ENCODE measurements at regions not wholly inside any gene's neighbourhood (a gene's known extent, or its start where the extent isn't known, plus 50 kb on each side); places are given as distances from the start of the nearest gene placed in this dataset.

DNA sequence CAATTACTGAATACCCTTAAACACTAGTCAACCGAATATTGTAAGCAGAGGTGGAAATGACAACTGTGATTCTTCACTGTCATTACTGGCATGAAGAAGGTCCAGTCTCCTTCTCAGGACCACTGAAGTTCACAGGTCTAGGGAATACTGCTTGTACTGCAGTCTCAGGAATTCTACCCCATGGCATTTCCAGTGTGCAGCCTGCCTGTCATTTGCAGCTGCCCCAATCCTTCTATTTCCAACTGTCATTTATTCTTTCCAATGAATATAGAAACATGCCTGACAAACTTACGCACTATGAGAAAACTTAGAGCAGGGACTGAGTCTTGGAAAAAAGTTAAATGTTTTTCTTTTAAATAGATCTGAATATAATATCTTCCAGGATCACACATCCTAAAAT is 308.0 kb upstream of the THBS1 start:
- TF ChIP-seq POLR2A (IDR thresholded peaks at IDR 0.05; ENCODE audit: control extremely low read depth in 1 of 2, low read depth in 2 of 2, low read length in 2 of 2) (no peak), RAD21 (IDR thresholded peaks at IDR 0.05 in 1 of 2, conservative IDR thresholded peaks at IDR 0.05 in 1 of 2; ENCODE audit: low read depth in 2 of 2, low read length in 2 of 2) (no peak), ASH2L (IDR thresholded peaks at IDR 0.05; ENCODE audit: low read length) (no peak), ATF2 (IDR thresholded peaks at IDR 0.05; ENCODE audit: low read length) (no peak), CBX5 (IDR thresholded peaks at IDR 0.05; ENCODE audit: low read depth, low read length) (no peak), RXRA (IDR thresholded peaks at IDR 0.05; ENCODE audit: insufficient read depth, low read depth, low read length) (no peak)
- no peaks in the 10 kb centered on the region for H3K9me3 ChIP-seq (ENCODE audit: insufficient read depth in 2 of 2, low read depth in 1 of 2, low read length in 1 of 2)
- no peak overlapping the region for H3K56ac ChIP-seq (replicated peaks; ENCODE audit: insufficient read length, low read depth, low read length)
- H2BK120ac ChIP-seq (replicated peaks; ENCODE audit: low read depth, low read length): no peak overlapping the region
- no peak overlapping the region for H2BK12ac ChIP-seq (ENCODE audit: low read depth, low read length)
- H4K20me1 ChIP-seq (replicated peaks in 1 of 2; ENCODE audit: control insufficient read depth in 1 of 2, insufficient read depth in 2 of 2, low read length in 2 of 2): no peaks in the 10 kb centered on the region
- no peak overlapping the region for H4K8ac ChIP-seq (ENCODE audit: extremely low read depth, insufficient read depth, low read length)
- no peak overlapping the region for H3K4me3 ChIP-seq (ENCODE audit: extremely low read depth in 1 of 4, insufficient read depth in 2 of 4, low read depth in 3 of 4, low read length in 4 of 4)
- no peak overlapping the region for H3K18ac ChIP-seq (ENCODE audit: extremely low read depth, low read length)
- 85% methylated on average over 2 of the region's 2 CpGs; no CpG with 5 or more reads in 1 of the 2 experiments for WGBS, 2 experiments (ENCODE audit: extremely low coverage in 1 of 2, insufficient coverage in 1 of 2, insufficient read length in 1 of 2, insufficient replicate concordance in 2 of 2, low coverage in 1 of 2, low lambda C conversion rate in 2 of 2, missing lambda C conversion rate in 1 of 2)
- no peak overlapping the region for H2BK20ac ChIP-seq (ENCODE audit: low read length)
- H3K4me1 ChIP-seq (replicated peaks in 1 of 4; ENCODE audit: control insufficient read depth in 3 of 4, insufficient read depth in 4 of 4, low read length in 3 of 4): no peaks in the 10 kb centered on the region; a peak in 1 of 7 replicates
- DNase-seq (ENCODE audit: low read depth in 1 of 2, low spot score in 2 of 2) (no peak), FAIRE-seq (no peak)
- no peak overlapping the region for H4K5ac ChIP-seq (ENCODE audit: insufficient read length, low read depth, low read length)
- no peak overlapping the region for H3K14ac ChIP-seq (ENCODE audit: insufficient read length)
- H2BK5ac ChIP-seq (ENCODE audit: low read depth, low read length): no peak overlapping the region
- H3K27ac ChIP-seq (ENCODE audit: low read depth, low read length): no peak overlapping the region
- no peaks in the 10 kb centered on the region for H3K36me3 ChIP-seq (ENCODE audit: control insufficient read depth in 2 of 4, insufficient read depth in 4 of 4, low read length in 3 of 4)
- ChIA-PET POLR2A (ENCODE audit: partially characterized antibody) (no interaction called here), CTCF (ENCODE audit: partially characterized antibody) (no interaction called here)
- H3K79me2 ChIP-seq (ENCODE audit: control insufficient read depth in 1 of 2, insufficient read depth in 2 of 2, low read length in 2 of 2): no peaks in the 10 kb centered on the region
- H3K4me2 ChIP-seq (ENCODE audit: insufficient read depth in 1 of 2, low read depth in 2 of 2, low read length in 2 of 2): no peak overlapping the region
- no peaks in the 10 kb centered on the region for H3K27me3 ChIP-seq (replicated peaks in 1 of 4; ENCODE audit: control insufficient read depth in 3 of 4, extremely low read depth in 1 of 4, insufficient read depth in 3 of 4, low read length in 3 of 4)
- H2BK15ac ChIP-seq (ENCODE audit: low read length): no peak overlapping the region
- H3K4ac ChIP-seq (replicated peaks; ENCODE audit: insufficient read length, low read depth, low read length): no peak overlapping the region
- no peaks in the 10 kb centered on the region for H3K23me2 ChIP-seq (ENCODE audit: low read depth, low read length)
- H2AK5ac ChIP-seq (ENCODE audit: low read depth, low read length): no peak overlapping the region
- H4K91ac ChIP-seq (replicated peaks; ENCODE audit: insufficient read length, low read length): no peak overlapping the region
- H2AFZ ChIP-seq (ENCODE audit: low read length): no peak overlapping the region
- H3K9ac ChIP-seq (replicated peaks in 1 of 4; ENCODE audit: extremely low read depth in 1 of 4, low read depth in 3 of 4, low read length in 3 of 4): no peak overlapping the region
- H3K23ac ChIP-seq (ENCODE audit: insufficient read length): no peak overlapping the region
- H3K79me1 ChIP-seq (ENCODE audit: low read depth, low read length): no peaks in the 10 kb centered on the region
